GM12878 (cell line): ENCODE measurements at regions not wholly inside any gene's neighbourhood (a gene's known extent, or its start where the extent isn't known, plus 50 kb on each side); places are given as distances from the start of the nearest gene placed in this dataset.
"Not testable (repeated sequence)": the region's sequence is repeated elsewhere in the genome, so short reads cannot be mapped to it uniquely, and the experiment has no call there.

Source experiments
- ATAC-seq: fragments of 200-7000 bp; cut with Tn5 transposase; 3 replicates; pipeline ENCODE4 v1.9.1; 2020; ENCODE audit warnings: mild to moderate bottlenecking, moderate library complexity
- BruUV-seq: library from RNA; stranded (reverse); fragments of 400-500 nt; replicated peaks from 2 replicates; lab custom pipeline; 2021; lab: Mats Ljungman, UMichigan
- CTCF ChIA-PET: fragments of 300-600 bp; sonication (Branson Sonifier 250); formaldehyde crosslinking; extraction: SDS; loops from one replicate; lab custom pipeline; 2021; ENCODE audit warnings: inconsistent platforms; lab: Yijun Ruan, JAX
- POLR2A ChIA-PET: fragments of 350-600 bp; formaldehyde crosslinking; extraction: SDS; loops from one replicate; lab custom pipeline; 2021; ENCODE audit warnings: inconsistent platforms; lab: Charles Lee
- RAD21 ChIA-PET: fragments of 300-600 bp; sonication (Branson Sonifier 250); formaldehyde crosslinking; loops from one replicate; lab custom pipeline; 2023; ENCODE audit warnings: antibody characterized with exemption; ENCODE audit not compliant: unreplicated experiment; lab: Charles Lee
- SMC1A ChIA-PET: fragments of 300-600 bp; sonication (Branson Sonifier 250); formaldehyde crosslinking; loops from one replicate; lab custom pipeline; 2023; ENCODE audit not compliant: unreplicated experiment, uncharacterized antibody; lab: Charles Lee
- DNase-seq: peaks from one replicate; pipeline ENCODE4 v3.0.0-alpha.2; 2011; ENCODE audit warnings: low read depth, low spot score
- FAIRE-seq: peaks from 3 replicates; lab custom pipeline; 2011; peaks lifted over from hg19 to GRCh38; lab: Jason Lieb, UNC
- H2AFZ ChIP-seq: 2 replicates; pipeline ENCODE4 v1.6.0; 2011; ENCODE audit warnings: low read depth, low read length, control low read depth; ENCODE audit not compliant: control insufficient read depth
- H3K27ac ChIP-seq: 2 replicates; pipeline ENCODE4 v1.5.1; 2011; ENCODE audit warnings: control low read depth; ENCODE audit not compliant: control insufficient read depth, insufficient read depth
- H3K27me3 ChIP-seq, 2 experiments: replicated peaks in 1 of 2; 2 replicates each; pipeline versions ENCODE4 v1.6.0 to v1.6.1; 2011; ENCODE audit warnings: low read length in 1 of 2; ENCODE audit not compliant: control insufficient read depth in 2 of 2, insufficient read depth in 2 of 2
- H3K36me3 ChIP-seq, 2 experiments: 2 replicates each; pipeline ENCODE4 v1.5.1; 2011; ENCODE audit warnings: low read length in 1 of 2; ENCODE audit not compliant: control insufficient read depth in 2 of 2, insufficient read depth in 2 of 2
- H3K4me1 ChIP-seq: 2 replicates; pipeline ENCODE4 v1.6.1; 2011; ENCODE audit warnings: mild to moderate bottlenecking, low read length, moderate library complexity, mixed read lengths; ENCODE audit not compliant: control insufficient read depth, insufficient read depth
- H3K4me2 ChIP-seq: 2 replicates; pipeline ENCODE4 v1.6.0; 2011; ENCODE audit warnings: control low read depth; ENCODE audit not compliant: control insufficient read depth, insufficient read depth
- H3K4me3 ChIP-seq: fragments of 200-600 bp; sonication (generic); 2 replicates; pipeline ENCODE4 v1.5.1; 2016
- H3K79me2 ChIP-seq: 2 replicates; pipeline ENCODE4 v1.6.0; 2011; ENCODE audit warnings: low read length; ENCODE audit not compliant: control insufficient read depth, insufficient read depth
- H3K9ac ChIP-seq: 2 replicates; pipeline ENCODE4 v1.8.0; 2011; ENCODE audit warnings: low read length, control low read depth, mixed read lengths; ENCODE audit not compliant: control insufficient read depth, insufficient read depth
- H3K9me3 ChIP-seq: replicated peaks from 3 replicates; pipeline ENCODE4 v1.5.1; 2011; ENCODE audit warnings: mild to moderate bottlenecking, low read length; ENCODE audit not compliant: control insufficient read depth, insufficient read depth
- H4K20me1 ChIP-seq: 2 replicates; pipeline ENCODE4 v1.6.0; 2011; ENCODE audit not compliant: control insufficient read depth, insufficient read depth
- BMI1 ChIP-seq: fragments of 450-650 bp; IDR thresholded peaks from 2 replicates; pipeline ENCODE4 v1.6.1; 2016; ENCODE audit warnings: mild to moderate bottlenecking, moderate library complexity, borderline replicate concordance
- CEBPB ChIP-seq, 2 experiments: fragments of 150-350 bp in 1 of 2; IDR thresholded peaks; 2 replicates each; pipeline ENCODE4 v1.6.1; 2012 to 2014; ENCODE audit warnings: low read depth in 2 of 2, low read length in 2 of 2, borderline replicate concordance in 1 of 2, inconsistent platforms in 1 of 2
- FOXK2 ChIP-seq: fragments of 450-650 bp; IDR thresholded peaks from 2 replicates; pipeline ENCODE4 v1.6.1; 2017; ENCODE audit warnings: mild to moderate bottlenecking, moderate library complexity
- IRF5 ChIP-seq: fragments of 450-650 bp; IDR thresholded peaks from 2 replicates; pipeline ENCODE4 v1.6.1; 2017; ENCODE audit warnings: borderline replicate concordance
- MLLT1 ChIP-seq: fragments of 450-650 bp; IDR thresholded peaks from 2 replicates; pipeline ENCODE4 v1.6.1; 2016; ENCODE audit warnings: mild to moderate bottlenecking
- NBN ChIP-seq: fragments of 450-650 bp; IDR thresholded peaks from 2 replicates; pipeline ENCODE4 v1.6.1; 2016
- PAX8 ChIP-seq: fragments of 450-650 bp; IDR thresholded peaks from 2 replicates; pipeline ENCODE4 v1.6.1; 2017; ENCODE audit warnings: mild to moderate bottlenecking, moderate library complexity
- PML ChIP-seq: IDR thresholded peaks from 2 replicates; pipeline ENCODE4 v1.6.1; 2012; ENCODE audit warnings: low read length, inconsistent platforms
- RB1 ChIP-seq: fragments of 450-650 bp; formaldehyde crosslinking; IDR thresholded peaks from 2 replicates; pipeline ENCODE4 v1.6.1; 2017; ENCODE audit warnings: mild to moderate bottlenecking, borderline replicate concordance
- TCF3 ChIP-seq: IDR thresholded peaks from 2 replicates; pipeline ENCODE4 v1.6.1; 2012; ENCODE audit warnings: low read depth, mild to moderate bottlenecking, low read length, borderline replicate concordance; ENCODE audit not compliant: insufficient read depth
- USF2 ChIP-seq: IDR thresholded peaks from 2 replicates; pipeline ENCODE4 v1.6.1; 2011; ENCODE audit warnings: low read depth, low read length, improper control_type of control experiment, borderline replicate concordance
- ZBTB33 ChIP-seq: fragments of 450-650 bp; IDR thresholded peaks from 2 replicates; pipeline ENCODE4 v1.6.1; 2017; ENCODE audit warnings: mild to moderate bottlenecking
- WGBS: methylation state at CpG from one replicate; pipeline ENCODE4 v1.1.6; 2016; ENCODE audit warnings: low lambda C conversion rate; ENCODE audit not compliant: insufficient replicate concordance, insufficient coverage; ENCODE audit errors: missing lambda C conversion rate; 5-methylcytosine and 5-hydroxymethylcytosine counted together
- in situ Hi-C: fragments of 300-500 bp; cut with MboI; formaldehyde crosslinking; loops from 9 replicates; pipeline ENCODE4 v1.14.3; 2018; ENCODE audit warnings: mixed read lengths
- intact Hi-C: fragments of 100-400 bp; cut with micrococcal nuclease; formaldehyde crosslinking; loops from one replicate; pipeline ENCODE4 v1.14.2; 2022; ENCODE audit not compliant: unreplicated experiment

GRCh38 chr20:63134711-63135361 lies 81.1 kb downstream of the YTHDF1 start:
- H3K9me3 ChIP-seq, H3K4me1 ChIP-seq, SMC1A ChIA-PET, H3K4me3 ChIP-seq, H4K20me1 ChIP-seq, H3K36me3 ChIP-seq, BruUV-seq, H3K27me3 ChIP-seq, FAIRE-seq, DNase-seq, intact Hi-C loops, RAD21 ChIA-PET, CTCF ChIA-PET, H3K27ac ChIP-seq, ATAC-seq, in situ Hi-C loops, POLR2A ChIA-PET, H3K79me2 ChIP-seq, H3K9ac ChIP-seq, H2AFZ ChIP-seq, H3K4me2 ChIP-seq: not testable (repeated sequence)
- no CpG with 5 or more reads among the region's 29 CpGs for WGBS

- 89% methylated on average over 14 of the region's 19 CpGs for WGBS
- peak; percentile 45; the same call in 2 of the 3 replicates for ATAC-seq
- intact Hi-C loops (no loop called here), in situ Hi-C loops (no loop called here)
- ChIA-PET SMC1A (no interaction called here), RAD21 (no interaction called here), POLR2A (no interaction called here), CTCF (no interaction called here)
- H3K4me2 ChIP-seq: no peak overlapping the region
- H3K27me3 ChIP-seq: no peaks in the 10 kb centered on the region; a peak in 2 of 4 replicates
- no TSS peak for BruUV-seq
- no peak for DNase-seq
- no peaks in the 10 kb centered on the region for H3K36me3 ChIP-seq
- H3K27ac ChIP-seq: no peak overlapping the region
- no peaks in the 10 kb centered on the region for H3K79me2 ChIP-seq
- no peak for FAIRE-seq
- no peaks in the 10 kb centered on the region for H3K9me3 ChIP-seq
- no peak overlapping the region for H2AFZ ChIP-seq
- no peak overlapping the region for H3K4me3 ChIP-seq
- no peaks in the 10 kb centered on the region for H3K4me1 ChIP-seq
- no peaks in the 10 kb centered on the region for H4K20me1 ChIP-seq
- no peak overlapping the region for H3K9ac ChIP-seq
- TF ChIP-seq MLLT1 (no peak), TCF3 (no peak), NBN (no peak), FOXK2 (no peak), IRF5 (no peak), ZBTB33 (no peak), CEBPB (IDR thresholded peaks at IDR 0.05; ENCODE audit: borderline replicate concordance in 1 of 2, low read depth in 2 of 2, low read length in 2 of 2) (no peak), USF2 (no peak), BMI1 (no peak), PAX8 (no peak), RB1 (no peak), PML (no peak)
Observed at GRCh38 chr20:63134201-63134612, 81.7 kb downstream of the YTHDF1 start.
